H9 (cell line): ENCODE measurements at regions not wholly inside any gene's neighbourhood (a gene's known extent, or its start where the extent isn't known, plus 50 kb on each side); places are given as distances from the start of the nearest gene placed in this dataset.

Experiments used
- DNase-seq: peaks from one replicate; pipeline ENCODE4 v3.0.0-alpha.2; 2017
- H2AFZ ChIP-seq: one replicate; pipeline ENCODE4 v1.6.1; 2013; ENCODE audit warnings: mild to moderate bottlenecking, low read length, control low read depth, moderate library complexity
- H2AK5ac ChIP-seq: 2 replicates; pipeline ENCODE4 v1.6.1; 2013; ENCODE audit warnings: low read length, control low read depth, mixed read lengths; ENCODE audit not compliant: insufficient read length
- H2BK120ac ChIP-seq: one replicate; pipeline ENCODE4 v1.6.1; 2013; ENCODE audit warnings: low read depth, mild to moderate bottlenecking, low read length, control low read depth, inconsistent platforms; ENCODE audit not compliant: poor library complexity, severe bottlenecking
- H2BK12ac ChIP-seq: 2 replicates; pipeline ENCODE4 v1.6.1; 2013; ENCODE audit warnings: low read length, control low read depth, mixed read lengths, low read depth; ENCODE audit not compliant: insufficient read length
- H2BK15ac ChIP-seq: 2 replicates; pipeline ENCODE4 v1.6.1; 2013; ENCODE audit warnings: low read depth, low read length, control low read depth
- H2BK20ac ChIP-seq: one replicate; pipeline ENCODE4 v1.6.1; 2013; ENCODE audit warnings: low read depth, mild to moderate bottlenecking, low read length, control low read depth, inconsistent platforms; ENCODE audit not compliant: poor library complexity, severe bottlenecking
- H2BK5ac ChIP-seq: 2 replicates; pipeline ENCODE4 v1.6.1; 2013; ENCODE audit warnings: low read length, control low read depth, mixed read lengths; ENCODE audit not compliant: insufficient read length
- H3K14ac ChIP-seq: 2 replicates; pipeline ENCODE4 v1.6.1; 2013; ENCODE audit warnings: low read length, control low read depth; ENCODE audit not compliant: insufficient read depth
- H3K18ac ChIP-seq: 2 replicates; pipeline ENCODE4 v1.6.1; 2013; ENCODE audit warnings: low read depth, mild to moderate bottlenecking, mixed read lengths, low read length, control low read depth; ENCODE audit not compliant: insufficient read length
- H3K23ac ChIP-seq: 2 replicates; pipeline ENCODE4 v1.6.1; 2013; ENCODE audit warnings: low read length, control low read depth, mixed read lengths, low read depth; ENCODE audit not compliant: insufficient read length
- H3K23me2 ChIP-seq: 2 replicates; pipeline ENCODE4 v1.6.1; 2013; ENCODE audit warnings: low read depth, mild to moderate bottlenecking, mixed read lengths, low read length, control low read depth; ENCODE audit not compliant: insufficient read length, poor library complexity, severe bottlenecking
- H3K27ac ChIP-seq: 2 replicates; pipeline ENCODE4 v1.5.1; 2013; ENCODE audit warnings: low read length, control low read depth, mixed read lengths, low read depth; ENCODE audit not compliant: insufficient read length
- H3K27me3 ChIP-seq: 2 replicates; pipeline ENCODE4 v1.6.1; 2013; ENCODE audit warnings: low read length, control low read depth, inconsistent platforms; ENCODE audit not compliant: insufficient read depth
- H3K4ac ChIP-seq: 2 replicates; pipeline ENCODE4 v1.6.1; 2013; ENCODE audit warnings: low read depth, mild to moderate bottlenecking, control low read depth, inconsistent platforms, low read length, moderate library complexity
- H3K4me1 ChIP-seq: 2 replicates; pipeline ENCODE4 v1.6.1; 2013; ENCODE audit warnings: low read length, control low read depth, inconsistent platforms; ENCODE audit not compliant: insufficient read depth
- H3K4me2 ChIP-seq: 2 replicates; pipeline ENCODE4 v1.6.1; 2013; ENCODE audit warnings: low read length, control low read depth, mixed read lengths; ENCODE audit not compliant: insufficient read length, insufficient read depth
- H3K56ac ChIP-seq: 2 replicates; pipeline ENCODE4 v1.6.1; 2013; ENCODE audit warnings: low read depth, mild to moderate bottlenecking, mixed read lengths, low read length, control low read depth; ENCODE audit not compliant: insufficient read length
- H3K79me1 ChIP-seq: 2 replicates; pipeline ENCODE4 v1.6.1; 2013; ENCODE audit warnings: low read depth, mild to moderate bottlenecking, moderate library complexity, low read length, control low read depth, inconsistent platforms; ENCODE audit not compliant: insufficient read depth, poor library complexity, severe bottlenecking
- H3K79me2 ChIP-seq: 2 replicates; pipeline ENCODE4 v1.6.1; 2013; ENCODE audit warnings: low read length, control low read depth, inconsistent platforms; ENCODE audit not compliant: insufficient read depth
- H3K9ac ChIP-seq: 2 replicates; pipeline ENCODE4 v1.6.1; 2013; ENCODE audit warnings: low read length, control low read depth, mixed read lengths; ENCODE audit not compliant: insufficient read length; ENCODE audit errors: extremely low read depth
- H3K9me3 ChIP-seq: one replicate; pipeline ENCODE4 v1.6.1; 2013; ENCODE audit warnings: low read depth, low read length, inconsistent platforms; ENCODE audit not compliant: control insufficient read depth
- H3T11ph ChIP-seq: one replicate; pipeline ENCODE4 v1.6.1; 2013; ENCODE audit warnings: mild to moderate bottlenecking, low read length, control low read depth, inconsistent platforms
- H4K20me1 ChIP-seq: one replicate; pipeline ENCODE4 v1.6.1; 2013; ENCODE audit not compliant: control insufficient read depth, insufficient read length, insufficient read depth
- H4K5ac ChIP-seq: 2 replicates; pipeline ENCODE4 v1.6.1; 2013; ENCODE audit warnings: low read depth, mild to moderate bottlenecking, mixed read lengths, low read length, control low read depth; ENCODE audit not compliant: insufficient read length
- H4K8ac ChIP-seq: replicated peaks from 2 replicates; pipeline ENCODE4 v1.6.1; 2013; ENCODE audit warnings: low read length, control low read depth, mixed read lengths, low read depth; ENCODE audit not compliant: insufficient read length
- H4K91ac ChIP-seq: 2 replicates; pipeline ENCODE4 v1.6.1; 2013; ENCODE audit warnings: low read depth, mild to moderate bottlenecking, moderate library complexity, mixed read lengths, low read length, control low read depth; ENCODE audit not compliant: insufficient read length
- H3K27ac Mint-ChIP-seq, 3 experiments: 2 replicates in 2 of 3; 3 replicates in 1 of 3; pipeline ENCODE4 v1.8.0; 2020 to 2021; ENCODE audit warnings: mixed read lengths in 3 of 3, mild to moderate bottlenecking in 1 of 3, moderate library complexity in 1 of 3
- H3K27me3 Mint-ChIP-seq: 2 replicates; pipeline ENCODE4 v1.8.0; 2021; ENCODE audit warnings: low read depth, mild to moderate bottlenecking, moderate library complexity, mixed read lengths
- H3K36me3 Mint-ChIP-seq, 3 experiments: 2 replicates in 2 of 3; 3 replicates in 1 of 3; pipeline ENCODE4 v1.8.0; 2020 to 2021; ENCODE audit warnings: low read depth in 3 of 3, mixed read lengths in 3 of 3; ENCODE audit not compliant: insufficient read depth in 1 of 3
- H3K4me1 Mint-ChIP-seq, 2 experiments: 2 replicates each; pipeline ENCODE4 v1.8.0; 2020; ENCODE audit warnings: mixed read lengths in 2 of 2
- H3K4me3 Mint-ChIP-seq, 2 experiments: 2 replicates in 1 of 2; 3 replicates in 1 of 2; pipeline ENCODE4 v1.8.0; 2020 to 2021; ENCODE audit warnings: mild to moderate bottlenecking in 2 of 2, mixed read lengths in 2 of 2, moderate library complexity in 1 of 2
- H3K9me3 Mint-ChIP-seq, 2 experiments: 2 replicates in 1 of 2; 3 replicates in 1 of 2; pipeline ENCODE4 v1.8.0; 2020; ENCODE audit warnings: mild to moderate bottlenecking in 2 of 2, mixed read lengths in 2 of 2, moderate library complexity in 1 of 2
- WGBS: extraction: QIAGEN DNeasy Blood & Tissue Kit; methylation state at CpG from one replicate; pipeline ENCODE4 v1.1.7; 2013; ENCODE audit warnings: missing lambda C conversion rate, low lambda C conversion rate, mixed read lengths; ENCODE audit not compliant: insufficient read length; ENCODE audit errors: extremely low coverage; 5-methylcytosine and 5-hydroxymethylcytosine counted together
- TF ChIP-seq, protein P1 (sequence below): fragments of 200-600 bp; sonication (generic); conservative IDR thresholded peaks from 3 replicates; pipeline ENCODE4 v1.8.0; 2021; ENCODE audit warnings: antibody characterized with exemption, mild to moderate bottlenecking

DNA sequence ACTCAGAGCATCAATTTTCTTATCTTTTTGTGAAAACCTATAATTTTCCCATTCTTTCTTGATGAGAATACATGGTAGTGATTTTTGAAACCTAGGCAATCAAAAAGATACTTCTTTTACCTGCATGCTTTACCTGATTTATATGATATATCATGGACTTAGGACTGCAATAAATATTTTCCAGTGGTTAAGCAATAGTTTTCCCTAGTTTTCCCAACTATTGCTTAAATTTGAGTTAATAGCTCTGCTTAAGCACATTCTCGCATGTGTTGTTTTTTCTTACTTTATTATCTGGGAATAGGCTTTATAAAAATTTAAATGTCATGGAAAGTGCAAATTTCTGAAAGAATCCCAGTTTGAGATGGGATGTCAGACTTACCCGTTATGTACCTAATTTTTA lies 465.1 kb upstream of the BCHE start:
- no peak overlapping the region for H2BK120ac ChIP-seq
- no peak overlapping the region for H2AFZ ChIP-seq
- TF ChIP-seq, protein P1, sequence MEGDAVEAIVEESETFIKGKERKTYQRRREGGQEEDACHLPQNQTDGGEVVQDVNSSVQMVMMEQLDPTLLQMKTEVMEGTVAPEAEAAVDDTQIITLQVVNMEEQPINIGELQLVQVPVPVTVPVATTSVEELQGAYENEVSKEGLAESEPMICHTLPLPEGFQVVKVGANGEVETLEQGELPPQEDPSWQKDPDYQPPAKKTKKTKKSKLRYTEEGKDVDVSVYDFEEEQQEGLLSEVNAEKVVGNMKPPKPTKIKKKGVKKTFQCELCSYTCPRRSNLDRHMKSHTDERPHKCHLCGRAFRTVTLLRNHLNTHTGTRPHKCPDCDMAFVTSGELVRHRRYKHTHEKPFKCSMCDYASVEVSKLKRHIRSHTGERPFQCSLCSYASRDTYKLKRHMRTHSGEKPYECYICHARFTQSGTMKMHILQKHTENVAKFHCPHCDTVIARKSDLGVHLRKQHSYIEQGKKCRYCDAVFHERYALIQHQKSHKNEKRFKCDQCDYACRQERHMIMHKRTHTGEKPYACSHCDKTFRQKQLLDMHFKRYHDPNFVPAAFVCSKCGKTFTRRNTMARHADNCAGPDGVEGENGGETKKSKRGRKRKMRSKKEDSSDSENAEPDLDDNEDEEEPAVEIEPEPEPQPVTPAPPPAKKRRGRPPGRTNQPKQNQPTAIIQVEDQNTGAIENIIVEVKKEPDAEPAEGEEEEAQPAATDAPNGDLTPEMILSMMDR = no peak
- H3K79me2 ChIP-seq = no peaks in the 10 kb centered on the region
- no peak for DNase-seq
- H3K4me3 Mint-ChIP-seq = no peak overlapping the region
- H3K4me1 ChIP-seq = no peaks in the 10 kb centered on the region
- H3K27ac Mint-ChIP-seq = no peak overlapping the region
- no peaks in the 10 kb centered on the region for H3K27me3 Mint-ChIP-seq
- WGBS = no CpG with 5 or more reads among the region's 2 CpGs
- no peak overlapping the region for H3K56ac ChIP-seq
- H3K4me1 Mint-ChIP-seq = peaks cover 8% of the 10 kb centered on the region in 2 experiments
- no peak overlapping the region for H2BK5ac ChIP-seq
- no peak overlapping the region for H2BK15ac ChIP-seq
- H3K23ac ChIP-seq = no peak overlapping the region
- H3T11ph ChIP-seq = no peak overlapping the region
- H3K9ac ChIP-seq = no peak overlapping the region
- H2BK12ac ChIP-seq = no peak overlapping the region
- no peak overlapping the region for H2AK5ac ChIP-seq
- H3K18ac ChIP-seq = no peak overlapping the region
- H4K8ac ChIP-seq = no peak overlapping the region
- H3K27me3 ChIP-seq = no peaks in the 10 kb centered on the region
- no peak overlapping the region for H3K4ac ChIP-seq
- H4K91ac ChIP-seq = no peak overlapping the region
- no peaks in the 10 kb centered on the region for H4K20me1 ChIP-seq
- H3K14ac ChIP-seq = no peak overlapping the region
- no peak overlapping the region for H3K4me2 ChIP-seq
- H4K5ac ChIP-seq = no peak overlapping the region
- no peak overlapping the region for H2BK20ac ChIP-seq
- no peaks in the 10 kb centered on the region for H3K36me3 Mint-ChIP-seq
- H3K9me3 ChIP-seq = no peaks in the 10 kb centered on the region
- H3K27ac ChIP-seq = no peak overlapping the region
- no peaks in the 10 kb centered on the region for H3K9me3 Mint-ChIP-seq
- H3K23me2 ChIP-seq = no peaks in the 10 kb centered on the region
- no peaks in the 10 kb centered on the region for H3K79me1 ChIP-seq
